Right atrium auricular region (tissue), 2 donors: ENCODE measurements at regions not wholly inside any gene's neighbourhood (a gene's known extent, or its start where the extent isn't known, plus 50 kb on each side); places are given as distances from the start of the nearest gene placed in this dataset.

Experiments used
- DNase-seq: peaks from one replicate; pipeline ENCODE4 v3.0.0-alpha.2; 2019; ENCODE audit warnings: low spot score
- H3K27ac ChIP-seq, 2 donors: fragments of 200-600 bp; sonication (generic); 1 replicate in 1 of 2; 2 replicates in 1 of 2; pipeline ENCODE4 v1.5.1; 2016 to 2019
- H3K27me3 ChIP-seq, 2 donors: fragments of 200-600 bp; sonication (generic); one replicate each; pipeline versions ENCODE4 v1.5.1 to v1.6.0; 2017 to 2019
- H3K36me3 ChIP-seq: fragments of 200-600 bp; sonication (generic); one replicate; pipeline ENCODE4 v1.5.1; 2016
- H3K4me1 ChIP-seq, 2 donors: fragments of 200-600 bp; sonication (generic); one replicate each; pipeline versions ENCODE4 v1.5.1 to v1.6.0; 2017 to 2019
- H3K4me3 ChIP-seq, 2 donors: fragments of 200-600 bp; sonication (generic); 1 replicate in 1 of 2; 2 replicates in 1 of 2; pipeline ENCODE4 v1.5.1; 2017 to 2019; ENCODE audit warnings: mild to moderate bottlenecking in 1 of 2, moderate library complexity in 1 of 2
- H3K9me3 ChIP-seq, 2 donors: fragments of 200-600 bp; sonication (generic); one replicate each; pipeline ENCODE4 v1.5.1; 2019
- TF ChIP-seq, protein P1 (sequence below), 2 donors: fragments of 200-600 bp; sonication (generic); IDR thresholded peaks; one replicate each; pipeline ENCODE4 v1.5.1; 2019; ENCODE audit warnings: antibody characterized with exemption in 2 of 2

DNA sequence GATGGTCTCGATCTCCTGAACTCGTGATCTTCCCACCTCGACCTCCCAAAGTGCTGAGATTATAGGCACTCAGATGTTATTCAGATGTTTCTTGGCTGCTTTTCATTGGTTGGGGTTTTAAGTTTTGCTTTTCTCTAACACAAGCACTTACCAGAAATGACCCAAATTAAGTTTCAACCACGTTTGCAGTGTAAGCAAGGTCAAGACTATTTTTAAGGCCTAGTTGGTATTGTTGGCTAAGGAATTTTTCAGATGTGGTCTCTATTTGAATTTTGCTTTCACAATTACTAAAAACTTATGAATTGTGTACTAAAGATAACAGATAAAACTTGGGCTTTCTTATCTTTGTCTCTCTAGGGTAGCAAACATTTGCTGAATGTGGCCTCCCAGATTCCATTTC, 1756.9 kb upstream of the TENM3 start:
- no peak for DNase-seq
- TF ChIP-seq, protein P1, sequence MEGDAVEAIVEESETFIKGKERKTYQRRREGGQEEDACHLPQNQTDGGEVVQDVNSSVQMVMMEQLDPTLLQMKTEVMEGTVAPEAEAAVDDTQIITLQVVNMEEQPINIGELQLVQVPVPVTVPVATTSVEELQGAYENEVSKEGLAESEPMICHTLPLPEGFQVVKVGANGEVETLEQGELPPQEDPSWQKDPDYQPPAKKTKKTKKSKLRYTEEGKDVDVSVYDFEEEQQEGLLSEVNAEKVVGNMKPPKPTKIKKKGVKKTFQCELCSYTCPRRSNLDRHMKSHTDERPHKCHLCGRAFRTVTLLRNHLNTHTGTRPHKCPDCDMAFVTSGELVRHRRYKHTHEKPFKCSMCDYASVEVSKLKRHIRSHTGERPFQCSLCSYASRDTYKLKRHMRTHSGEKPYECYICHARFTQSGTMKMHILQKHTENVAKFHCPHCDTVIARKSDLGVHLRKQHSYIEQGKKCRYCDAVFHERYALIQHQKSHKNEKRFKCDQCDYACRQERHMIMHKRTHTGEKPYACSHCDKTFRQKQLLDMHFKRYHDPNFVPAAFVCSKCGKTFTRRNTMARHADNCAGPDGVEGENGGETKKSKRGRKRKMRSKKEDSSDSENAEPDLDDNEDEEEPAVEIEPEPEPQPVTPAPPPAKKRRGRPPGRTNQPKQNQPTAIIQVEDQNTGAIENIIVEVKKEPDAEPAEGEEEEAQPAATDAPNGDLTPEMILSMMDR (IDR thresholded peaks at IDR 0.05) = no peak
- no peaks in the 10 kb centered on the region for H3K9me3 ChIP-seq

DNA sequence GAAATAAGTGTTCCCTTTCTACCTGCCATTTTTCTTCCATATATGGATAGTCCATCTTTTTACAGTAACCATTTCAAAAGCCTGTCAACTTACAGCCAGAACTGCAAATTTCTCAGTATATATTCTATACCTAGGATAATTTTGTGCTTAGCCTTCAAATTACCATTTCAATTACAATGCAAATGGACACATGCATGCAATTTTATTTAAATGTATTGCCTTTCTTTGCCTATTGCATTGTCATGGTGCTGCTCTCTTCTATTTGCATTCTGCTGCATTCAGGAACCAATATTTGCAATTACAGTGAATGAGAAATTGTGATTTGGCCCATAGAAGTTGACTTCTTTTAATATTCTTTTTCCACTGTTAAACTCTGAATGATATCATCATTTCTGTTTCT, 1753.4 kb upstream of the TENM3 start:
- no peak overlapping the region for H3K27ac ChIP-seq
- TF ChIP-seq, protein P1 (IDR thresholded peaks at IDR 0.05) = no peak
- no peaks in the 10 kb centered on the region for H3K9me3 ChIP-seq
- H3K4me3 ChIP-seq = no peak overlapping the region
- no peak for DNase-seq
- no peaks in the 10 kb centered on the region for H3K27me3 ChIP-seq
- no peaks in the 10 kb centered on the region for H3K36me3 ChIP-seq
- H3K4me1 ChIP-seq = no peaks in the 10 kb centered on the region

More for the DNA sequence above, 1756.9 kb upstream of the TENM3 start:
- Histone ChIP-seq H3K36me3 (no peaks in the 10 kb centered on the region), H3K4me1 (no peaks in the 10 kb centered on the region), H3K27me3 (no peaks in the 10 kb centered on the region), H3K27ac (no peak overlapping the region), H3K4me3 (no peak overlapping the region)

DNA sequence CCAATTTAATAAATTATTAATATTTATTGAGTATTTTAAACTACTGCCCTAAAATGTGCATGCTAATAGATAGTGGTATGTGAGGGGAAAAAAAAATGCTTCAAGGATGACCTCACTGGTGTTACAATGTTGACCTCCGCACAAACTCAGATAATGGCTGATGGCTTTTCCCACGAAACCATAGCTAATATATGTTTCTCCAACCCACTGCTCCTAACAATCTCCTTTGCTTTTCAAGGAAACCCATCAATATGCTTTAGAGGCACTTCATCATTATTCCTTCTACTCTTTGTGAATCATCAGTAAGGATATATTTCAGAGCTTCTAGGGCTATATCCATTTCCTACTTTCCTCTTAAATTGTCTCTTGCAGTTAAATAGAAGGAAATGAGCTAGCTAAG, 1752.0 kb upstream of the TENM3 start:
- no peak overlapping the region for H3K4me3 ChIP-seq
- TF ChIP-seq, protein P1 (IDR thresholded peaks at IDR 0.05) = no peak
- no peaks in the 10 kb centered on the region for H3K4me1 ChIP-seq
- H3K27me3 ChIP-seq = no peaks in the 10 kb centered on the region
- DNase-seq = no peak
- no peaks in the 10 kb centered on the region for H3K9me3 ChIP-seq
- no peak overlapping the region for H3K27ac ChIP-seq
- H3K36me3 ChIP-seq = no peaks in the 10 kb centered on the region

DNA sequence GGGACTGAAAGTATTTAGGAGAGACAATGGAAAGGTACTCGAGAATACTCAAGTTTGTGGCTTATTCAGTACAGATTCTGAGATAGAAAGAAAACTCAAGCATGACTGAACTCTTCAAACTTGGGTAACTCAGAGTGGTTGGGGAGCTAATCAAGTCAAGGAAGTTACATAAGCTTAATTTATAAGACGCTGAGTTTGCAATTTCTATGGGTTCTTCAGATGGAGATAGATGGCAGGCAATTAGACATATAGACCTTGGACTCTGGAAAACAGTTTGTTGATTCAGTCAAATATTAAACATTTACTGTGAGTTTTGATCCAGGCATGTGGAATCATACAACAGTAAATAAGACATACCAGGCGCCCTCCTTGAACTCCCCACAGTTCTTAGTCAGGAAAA, 1749.9 kb upstream of the TENM3 start:
- DNase-seq = no peak
- Histone ChIP-seq H3K27ac (no peak overlapping the region), H3K36me3 (no peaks in the 10 kb centered on the region), H3K4me3 (no peak overlapping the region), H3K4me1 (no peaks in the 10 kb centered on the region), H3K27me3 (no peaks in the 10 kb centered on the region), H3K9me3 (no peaks in the 10 kb centered on the region)
- TF ChIP-seq, protein P1 (IDR thresholded peaks at IDR 0.05) = no peak

DNA sequence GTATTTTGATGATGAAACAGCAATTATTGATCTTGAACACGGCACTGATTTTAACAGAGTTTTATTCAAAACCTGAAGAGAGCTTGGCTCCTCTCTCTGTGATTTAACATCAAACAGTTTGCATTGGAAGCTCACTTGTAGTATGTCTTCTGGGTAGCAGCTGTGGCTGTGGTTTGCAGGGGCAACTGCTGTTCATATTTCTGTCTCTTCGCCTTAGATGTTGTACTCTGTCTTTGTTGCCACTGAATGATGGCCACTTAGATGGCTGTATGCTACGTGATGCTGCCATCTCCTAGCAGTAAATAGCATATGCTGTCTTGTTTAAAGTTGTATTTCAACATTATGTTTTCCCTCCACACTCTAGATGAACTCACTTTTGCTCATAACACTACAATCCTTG, 1743.0 kb upstream of the TENM3 start:
- no peak overlapping the region for H3K4me3 ChIP-seq

More for the DNA sequence above, 1743.0 kb upstream of the TENM3 start:
- Histone ChIP-seq H3K27me3 (no peaks in the 10 kb centered on the region), H3K27ac (no peak overlapping the region), H3K36me3 (no peaks in the 10 kb centered on the region), H3K4me1 (no peaks in the 10 kb centered on the region), H3K9me3 (no peaks in the 10 kb centered on the region)
- no peak for DNase-seq
- TF ChIP-seq, protein P1 (IDR thresholded peaks at IDR 0.05) = no peak
